WTC11 (cell line): ENCODE measurements at regions not wholly inside any gene's neighbourhood (a gene's known extent, or its start where the extent isn't known, plus 50 kb on each side); places are given as distances from the start of the nearest gene placed in this dataset.

Experiments used
- E2F1 ChIP-seq: sonication (generic); formaldehyde crosslinking; IDR thresholded peaks from 2 replicates; pipeline ENCODE4 v1.8.0; 2022; ENCODE audit warnings: mild to moderate bottlenecking, missing genetic modification reagents
- RELA ChIP-seq: sonication (generic); formaldehyde crosslinking; IDR thresholded peaks from 2 replicates; pipeline ENCODE4 v1.8.1; 2022; ENCODE audit warnings: missing genetic modification reagents, mild to moderate bottlenecking, borderline replicate concordance
- SP1 ChIP-seq: sonication (generic); formaldehyde crosslinking; conservative IDR thresholded peaks from 2 replicates; pipeline ENCODE4 v1.8.1; 2022; ENCODE audit warnings: missing genetic modification reagents
- TCF7 ChIP-seq: sonication (generic); formaldehyde crosslinking; IDR thresholded peaks from 2 replicates; pipeline ENCODE4 v1.8.0; 2022; ENCODE audit warnings: mild to moderate bottlenecking, low read depth, missing genetic modification reagents, moderate library complexity
- ZNF396 ChIP-seq: fragments of 250-450 bp; sonication (Bioruptor Pico); IDR thresholded peaks from 2 replicates; pipeline ENCODE4 v1.8.0; 2021; ENCODE audit warnings: mild to moderate bottlenecking, moderate library complexity, borderline replicate concordance
- TF ChIP-seq, protein P1 (sequence below): fragments of 200-600 bp; IDR thresholded peaks from 2 replicates; pipeline ENCODE4 v1.8.0; 2022; ENCODE audit warnings: antibody characterized with exemption
- TF ChIP-seq, protein P2 (sequence below): sonication (generic); formaldehyde crosslinking; IDR thresholded peaks from 2 replicates; pipeline ENCODE4 v1.8.1; 2022; ENCODE audit warnings: low read depth, missing genetic modification reagents, borderline replicate concordance
- TF ChIP-seq, protein P3 (sequence below): sonication (generic); formaldehyde crosslinking; IDR thresholded peaks from 2 replicates; pipeline ENCODE4 v1.8.0; 2022; ENCODE audit warnings: mild to moderate bottlenecking, missing genetic modification reagents

DNA sequence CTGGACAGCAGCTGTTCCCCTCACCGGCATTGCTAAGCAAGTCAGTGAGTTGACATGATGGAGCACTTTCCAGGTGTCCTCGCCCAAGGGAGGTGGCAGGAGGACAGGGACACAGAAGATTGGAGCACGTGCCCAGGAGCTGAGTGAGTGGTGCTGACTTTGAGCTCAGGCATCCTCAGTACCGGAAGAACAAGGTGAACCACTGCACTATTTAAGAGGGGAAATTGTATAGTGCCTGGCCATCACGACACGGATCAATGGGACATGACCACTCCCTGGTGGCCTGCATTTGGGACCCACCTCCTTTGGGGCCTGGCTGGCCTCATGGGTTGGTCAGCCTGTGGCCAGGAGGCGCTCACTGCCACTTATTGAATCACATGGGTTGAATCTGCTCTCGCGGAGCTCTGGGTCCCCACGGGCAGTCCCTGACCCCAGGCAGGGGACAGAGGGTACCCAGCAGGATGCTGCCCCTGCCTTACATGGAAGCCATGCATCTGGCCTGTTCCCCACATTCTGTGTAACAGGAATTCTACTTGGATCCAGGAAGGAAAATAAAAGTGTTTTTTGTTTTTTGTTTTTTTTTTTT is 206.9 kb upstream of the ZNF536 start:
- TF ChIP-seq RELA (CRISPR knock-in tag): no peak
- TF ChIP-seq, protein P1, sequence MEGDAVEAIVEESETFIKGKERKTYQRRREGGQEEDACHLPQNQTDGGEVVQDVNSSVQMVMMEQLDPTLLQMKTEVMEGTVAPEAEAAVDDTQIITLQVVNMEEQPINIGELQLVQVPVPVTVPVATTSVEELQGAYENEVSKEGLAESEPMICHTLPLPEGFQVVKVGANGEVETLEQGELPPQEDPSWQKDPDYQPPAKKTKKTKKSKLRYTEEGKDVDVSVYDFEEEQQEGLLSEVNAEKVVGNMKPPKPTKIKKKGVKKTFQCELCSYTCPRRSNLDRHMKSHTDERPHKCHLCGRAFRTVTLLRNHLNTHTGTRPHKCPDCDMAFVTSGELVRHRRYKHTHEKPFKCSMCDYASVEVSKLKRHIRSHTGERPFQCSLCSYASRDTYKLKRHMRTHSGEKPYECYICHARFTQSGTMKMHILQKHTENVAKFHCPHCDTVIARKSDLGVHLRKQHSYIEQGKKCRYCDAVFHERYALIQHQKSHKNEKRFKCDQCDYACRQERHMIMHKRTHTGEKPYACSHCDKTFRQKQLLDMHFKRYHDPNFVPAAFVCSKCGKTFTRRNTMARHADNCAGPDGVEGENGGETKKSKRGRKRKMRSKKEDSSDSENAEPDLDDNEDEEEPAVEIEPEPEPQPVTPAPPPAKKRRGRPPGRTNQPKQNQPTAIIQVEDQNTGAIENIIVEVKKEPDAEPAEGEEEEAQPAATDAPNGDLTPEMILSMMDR: no peak
- TF ChIP-seq, protein P2, sequence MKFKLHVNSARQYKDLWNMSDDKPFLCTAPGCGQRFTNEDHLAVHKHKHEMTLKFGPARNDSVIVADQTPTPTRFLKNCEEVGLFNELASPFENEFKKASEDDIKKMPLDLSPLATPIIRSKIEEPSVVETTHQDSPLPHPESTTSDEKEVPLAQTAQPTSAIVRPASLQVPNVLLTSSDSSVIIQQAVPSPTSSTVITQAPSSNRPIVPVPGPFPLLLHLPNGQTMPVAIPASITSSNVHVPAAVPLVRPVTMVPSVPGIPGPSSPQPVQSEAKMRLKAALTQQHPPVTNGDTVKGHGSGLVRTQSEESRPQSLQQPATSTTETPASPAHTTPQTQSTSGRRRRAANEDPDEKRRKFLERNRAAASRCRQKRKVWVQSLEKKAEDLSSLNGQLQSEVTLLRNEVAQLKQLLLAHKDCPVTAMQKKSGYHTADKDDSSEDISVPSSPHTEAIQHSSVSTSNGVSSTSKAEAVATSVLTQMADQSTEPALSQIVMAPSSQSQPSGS (CRISPR knock-in tag): no peak
- no peak for TF ChIP-seq SP1 (CRISPR knock-in tag)
- TF ChIP-seq, protein P3, sequence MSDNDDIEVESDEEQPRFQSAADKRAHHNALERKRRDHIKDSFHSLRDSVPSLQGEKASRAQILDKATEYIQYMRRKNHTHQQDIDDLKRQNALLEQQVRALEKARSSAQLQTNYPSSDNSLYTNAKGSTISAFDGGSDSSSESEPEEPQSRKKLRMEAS: no peak
- no peak for TF ChIP-seq TCF7 (CRISPR knock-in tag)
- no peak for TF ChIP-seq ZNF396 (CRISPR knock-in tag)
- no peak for TF ChIP-seq E2F1 (CRISPR knock-in tag)
